Chondrocyte (in vitro differentiated cells): ENCODE measurements at regions not wholly inside any gene's neighbourhood (a gene's known extent, or its start where the extent isn't known, plus 50 kb on each side); places are given as distances from the start of the nearest gene placed in this dataset.

ENCODE experiments used
- DNase-seq: peaks from one replicate; pipeline ENCODE4 v3.0.0; 2021; ENCODE audit warnings: mixed read lengths, low spot score
- H3K27ac Mint-ChIP-seq: one replicate; pipeline ENCODE4 v1.8.0; 2021; ENCODE audit warnings: mild to moderate bottlenecking, moderate library complexity, mixed read lengths; ENCODE audit not compliant: unreplicated experiment
- H3K27me3 Mint-ChIP-seq: 2 replicates; pipeline ENCODE4 v1.8.0; 2021; ENCODE audit warnings: low read depth, mixed read lengths
- H3K36me3 Mint-ChIP-seq: 2 replicates; pipeline ENCODE4 v1.8.0; 2021; ENCODE audit warnings: low read depth, mixed read lengths
- H3K4me1 Mint-ChIP-seq: 2 replicates; pipeline ENCODE4 v1.8.0; 2021; ENCODE audit warnings: low read depth, mild to moderate bottlenecking, mixed read lengths
- H3K4me3 Mint-ChIP-seq: one replicate; pipeline ENCODE4 v1.8.0; 2021; ENCODE audit warnings: mild to moderate bottlenecking, moderate library complexity, mixed read lengths; ENCODE audit not compliant: unreplicated experiment
- H3K9me3 Mint-ChIP-seq: 2 replicates; pipeline ENCODE4 v1.8.0; 2021; ENCODE audit warnings: low read depth, mixed read lengths
- TF ChIP-seq, protein P1 (sequence below): fragments of 200-600 bp; sonication (generic); IDR thresholded peaks from 2 replicates; pipeline ENCODE4 v1.5.0; 2021; ENCODE audit warnings: antibody characterized with exemption, mild to moderate bottlenecking, moderate library complexity

DNA sequence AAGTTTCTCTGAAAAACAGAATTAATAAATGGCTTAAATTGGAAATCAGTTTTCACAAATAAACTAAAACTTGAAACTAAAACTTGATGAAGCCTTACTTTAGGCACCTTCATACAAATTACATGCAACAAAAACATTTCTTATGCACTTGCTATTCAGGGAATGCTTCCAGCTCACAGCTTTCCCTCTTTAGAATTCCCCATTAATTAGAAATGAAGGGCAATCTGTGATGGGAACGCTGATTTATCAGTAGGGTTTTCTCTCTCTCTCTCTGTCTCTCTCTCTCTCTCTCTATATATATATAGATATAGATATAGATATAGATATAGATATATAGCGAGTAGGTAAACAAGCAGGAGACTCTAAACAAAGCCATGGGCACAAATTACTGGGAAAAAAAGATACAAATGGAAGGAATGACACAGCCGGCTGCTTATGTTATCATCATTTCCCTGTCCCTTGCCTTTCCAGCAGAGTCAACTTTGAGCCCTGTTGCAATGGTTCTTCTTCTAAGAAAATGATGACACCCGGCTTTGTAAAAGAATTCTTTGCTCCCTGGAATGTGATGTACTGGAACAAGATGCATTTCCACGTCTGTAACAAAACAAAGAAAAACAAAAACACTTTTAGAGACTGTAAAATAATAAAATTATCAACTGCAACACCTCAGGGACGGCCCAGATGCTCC, 1121.6 kb upstream of the TMEM132C start:
- H3K36me3 Mint-ChIP-seq, result no peaks in the 10 kb centered on the region
- TF ChIP-seq, protein P1, sequence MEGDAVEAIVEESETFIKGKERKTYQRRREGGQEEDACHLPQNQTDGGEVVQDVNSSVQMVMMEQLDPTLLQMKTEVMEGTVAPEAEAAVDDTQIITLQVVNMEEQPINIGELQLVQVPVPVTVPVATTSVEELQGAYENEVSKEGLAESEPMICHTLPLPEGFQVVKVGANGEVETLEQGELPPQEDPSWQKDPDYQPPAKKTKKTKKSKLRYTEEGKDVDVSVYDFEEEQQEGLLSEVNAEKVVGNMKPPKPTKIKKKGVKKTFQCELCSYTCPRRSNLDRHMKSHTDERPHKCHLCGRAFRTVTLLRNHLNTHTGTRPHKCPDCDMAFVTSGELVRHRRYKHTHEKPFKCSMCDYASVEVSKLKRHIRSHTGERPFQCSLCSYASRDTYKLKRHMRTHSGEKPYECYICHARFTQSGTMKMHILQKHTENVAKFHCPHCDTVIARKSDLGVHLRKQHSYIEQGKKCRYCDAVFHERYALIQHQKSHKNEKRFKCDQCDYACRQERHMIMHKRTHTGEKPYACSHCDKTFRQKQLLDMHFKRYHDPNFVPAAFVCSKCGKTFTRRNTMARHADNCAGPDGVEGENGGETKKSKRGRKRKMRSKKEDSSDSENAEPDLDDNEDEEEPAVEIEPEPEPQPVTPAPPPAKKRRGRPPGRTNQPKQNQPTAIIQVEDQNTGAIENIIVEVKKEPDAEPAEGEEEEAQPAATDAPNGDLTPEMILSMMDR, result no peak
- no peak overlapping the region for H3K4me3 Mint-ChIP-seq
- DNase-seq, result no peak
- peaks cover 16% of the 10 kb centered on the region for H3K27me3 Mint-ChIP-seq
- H3K27ac Mint-ChIP-seq, result no peak overlapping the region
- H3K9me3 Mint-ChIP-seq, result peaks cover 8% of the 10 kb centered on the region
- no peaks in the 10 kb centered on the region for H3K4me1 Mint-ChIP-seq

GRCh38 chr12:127145929-127146789, 1120.8 kb upstream of the TMEM132C start:
- TF ChIP-seq, protein P1, result no peak
- Mint-ChIP-seq H3K4me1 (no peaks in the 10 kb centered on the region), H3K36me3 (no peaks in the 10 kb centered on the region), H3K9me3 (peaks cover 5% of the 10 kb centered on the region), H3K4me3 (no peak overlapping the region), H3K27ac (no peak overlapping the region), H3K27me3 (peaks cover 11% of the 10 kb centered on the region)
- peak; percentile 91 for DNase-seq

DNA sequence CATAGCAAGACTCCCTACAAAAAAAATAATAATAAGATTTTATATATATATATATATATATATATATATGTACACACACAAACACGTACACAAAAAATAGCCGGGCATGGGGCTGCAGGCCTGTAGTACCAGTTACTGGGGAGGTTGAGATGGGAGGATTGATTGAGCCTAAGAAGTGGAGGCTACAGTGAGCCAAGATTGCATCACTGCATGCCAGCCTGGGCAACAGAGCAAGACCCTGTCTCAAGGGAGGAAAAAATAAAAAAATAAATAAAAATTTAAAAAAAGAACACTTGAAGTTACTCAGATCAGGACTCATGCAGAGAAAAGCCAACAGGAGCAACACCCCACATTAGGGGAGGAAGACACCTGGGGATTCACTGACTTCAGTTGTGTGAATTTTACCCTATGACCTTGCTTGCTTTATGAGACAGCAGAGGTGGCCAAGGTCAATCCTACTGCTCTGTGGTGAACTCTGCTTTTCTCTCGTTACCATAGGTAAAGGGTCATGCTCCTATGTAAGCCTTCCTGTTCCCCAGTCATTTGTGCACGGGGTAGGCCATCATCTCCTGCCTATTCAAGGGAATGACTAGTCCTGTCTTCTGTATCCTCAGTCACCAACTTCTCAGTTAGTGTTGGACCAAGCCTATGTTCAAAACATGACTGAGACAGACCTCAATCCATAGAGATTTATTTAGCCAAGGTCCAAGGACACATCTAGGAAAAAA, 1119.8 kb upstream of the TMEM132C start:
- H3K27me3 Mint-ChIP-seq, result peaks cover 8% of the 10 kb centered on the region
- H3K27ac Mint-ChIP-seq, result no peak overlapping the region
- no peak overlapping the region for H3K4me3 Mint-ChIP-seq
- no peaks in the 10 kb centered on the region for H3K36me3 Mint-ChIP-seq
- TF ChIP-seq, protein P1, result no peak
- no peaks in the 10 kb centered on the region for H3K9me3 Mint-ChIP-seq
- H3K4me1 Mint-ChIP-seq, result no peaks in the 10 kb centered on the region
- DNase-seq, result no peak

GRCh38 chr12:127147724-127148123, 1119.2 kb upstream of the TMEM132C start:
- H3K27ac Mint-ChIP-seq, result no peak overlapping the region
- H3K9me3 Mint-ChIP-seq, result no peaks in the 10 kb centered on the region
- TF ChIP-seq, protein P1, result no peak
- H3K4me3 Mint-ChIP-seq, result no peak overlapping the region
- no peaks in the 10 kb centered on the region for H3K36me3 Mint-ChIP-seq
- no peaks in the 10 kb centered on the region for H3K4me1 Mint-ChIP-seq
- no peak for DNase-seq
- H3K27me3 Mint-ChIP-seq, result peaks cover 8% of the 10 kb centered on the region

DNA sequence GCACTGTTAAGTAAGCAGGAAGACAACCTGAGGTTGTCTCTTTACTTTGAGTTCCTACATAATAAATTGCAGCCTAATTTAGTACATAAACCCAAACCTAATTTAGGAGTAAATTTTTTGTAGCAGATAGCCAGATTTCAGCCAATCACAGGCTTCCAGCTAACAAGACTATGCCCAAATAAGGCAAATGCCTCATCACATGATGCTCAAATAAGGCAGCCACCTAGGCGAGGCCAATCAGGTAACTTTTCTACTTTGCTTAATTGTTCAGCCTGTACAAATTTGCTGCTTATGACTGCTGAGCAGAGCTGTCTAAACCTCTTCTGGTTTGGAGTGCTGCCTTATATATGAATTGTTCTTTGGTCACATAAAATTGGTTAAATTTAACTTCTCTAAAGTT, 1118.7 kb upstream of the TMEM132C start:
- Mint-ChIP-seq H3K27ac (no peak overlapping the region), H3K36me3 (no peaks in the 10 kb centered on the region), H3K9me3 (no peaks in the 10 kb centered on the region), H3K4me1 (no peaks in the 10 kb centered on the region), H3K4me3 (no peak overlapping the region), H3K27me3 (peaks cover 10% of the 10 kb centered on the region)
- DNase-seq, result no peak
- TF ChIP-seq, protein P1, result no peak
